ENCODE measurements at regions not wholly inside any gene's neighbourhood (a gene's known extent, or its start where the extent isn't known, plus 50 kb on each side); places are given as distances from the start of the nearest gene placed in this dataset.
A peak's percentile ranks its signal among the peaks of the same experiment; 100 is the strongest.

DNA sequence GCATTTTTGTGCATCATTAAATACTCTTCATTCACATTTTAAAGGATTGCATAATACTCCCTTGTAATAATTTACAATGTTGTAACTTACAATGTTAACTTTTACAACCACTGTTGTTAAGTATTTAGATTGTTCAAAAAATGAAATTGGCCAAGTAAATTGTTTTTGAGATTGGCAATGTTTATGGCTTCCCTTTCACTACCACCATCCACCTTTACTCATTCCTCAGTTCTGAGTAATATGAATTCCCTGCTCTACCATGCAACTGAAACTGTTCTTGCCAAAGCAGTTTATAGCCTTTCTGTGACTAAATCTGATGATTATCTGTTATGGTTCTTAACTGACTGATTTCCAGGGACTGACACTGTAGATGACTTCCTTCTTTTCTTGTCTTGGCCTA, 80.5 kb upstream of the TMEM106B start:
- no peak for DNase-seq (ENCODE audit: low spot score)

DNA sequence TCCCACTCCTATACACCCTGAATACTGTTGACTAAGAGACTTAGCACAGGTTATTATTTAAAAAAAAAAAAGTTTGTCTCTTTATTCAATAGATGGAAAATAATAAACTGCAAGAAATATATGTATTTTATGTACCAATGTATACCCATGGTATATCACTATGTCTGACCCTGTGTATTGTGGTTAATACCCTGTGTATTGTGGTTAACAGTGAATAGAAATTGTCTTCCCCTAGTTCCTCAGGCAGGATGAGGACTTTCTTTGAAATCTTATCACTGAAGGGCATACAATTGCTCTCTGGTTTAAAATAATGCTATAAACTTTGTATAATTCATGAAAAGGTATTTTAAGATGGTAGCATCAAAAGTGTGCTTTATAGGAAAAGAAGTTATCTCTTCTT, 80.0 kb upstream of the TMEM106B start:
- no peak for DNase-seq (ENCODE audit: low spot score)

DNA sequence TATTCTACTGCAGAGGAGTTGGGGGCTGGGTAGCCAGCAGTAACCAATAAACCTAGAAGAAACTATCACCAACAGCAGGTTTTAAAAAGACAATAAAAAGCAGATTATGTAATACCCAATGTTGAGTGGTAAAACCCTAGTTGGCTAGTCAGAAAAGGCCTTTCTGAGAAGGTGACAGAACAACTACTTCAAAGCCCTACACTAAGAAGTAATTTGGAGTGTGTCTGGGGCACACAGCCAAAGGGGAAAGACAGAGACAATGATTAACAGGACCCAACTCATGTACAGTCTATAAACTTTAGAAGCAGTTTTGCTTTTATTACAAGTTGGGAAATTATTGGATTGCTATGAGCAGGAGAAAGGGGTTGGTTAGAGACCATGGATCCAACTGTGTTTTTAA, 77.2 kb upstream of the TMEM106B start:
- DNase-seq (ENCODE audit: low spot score): no peak

DNA sequence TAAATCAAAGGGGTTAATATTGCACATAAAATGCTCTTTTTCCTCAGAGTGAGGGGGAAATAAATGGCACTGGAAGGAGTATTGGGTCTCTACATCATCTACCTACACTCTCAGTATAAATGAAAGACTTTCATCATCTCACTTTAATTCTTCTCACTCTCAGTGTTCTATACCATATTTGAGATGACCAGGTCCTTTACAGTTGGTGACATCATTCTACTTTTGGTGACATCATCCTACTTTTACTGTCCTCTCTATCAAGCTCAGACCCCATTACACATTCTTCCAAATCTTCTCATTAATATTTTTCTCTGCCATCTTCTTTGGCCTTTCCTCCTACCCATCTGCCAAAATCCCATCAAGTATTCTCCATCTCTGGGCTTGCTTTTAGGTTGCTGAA, 74.6 kb upstream of the TMEM106B start:
- DNase-seq (ENCODE audit: low spot score): no peak

DNA sequence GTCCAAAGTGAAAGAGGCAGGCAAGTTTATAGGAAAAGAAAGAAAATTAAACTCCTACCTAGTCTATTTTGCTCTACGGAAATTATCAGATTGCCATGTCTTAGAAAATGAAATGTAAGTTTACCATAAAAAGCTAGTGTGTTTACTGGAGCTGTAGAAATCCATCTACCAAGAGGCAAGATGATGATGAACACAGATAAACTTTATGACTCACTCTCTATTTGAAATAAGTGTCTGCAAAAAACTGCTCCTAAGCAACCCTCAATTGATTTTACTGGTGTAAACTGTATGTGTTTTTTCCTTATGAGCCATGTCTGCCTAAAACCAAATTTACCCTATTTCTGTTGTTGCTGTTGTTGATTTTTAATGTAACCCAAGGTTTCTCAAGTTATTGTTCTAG, 73.8 kb upstream of the TMEM106B start:
- no peak for DNase-seq (ENCODE audit: low spot score)

DNA sequence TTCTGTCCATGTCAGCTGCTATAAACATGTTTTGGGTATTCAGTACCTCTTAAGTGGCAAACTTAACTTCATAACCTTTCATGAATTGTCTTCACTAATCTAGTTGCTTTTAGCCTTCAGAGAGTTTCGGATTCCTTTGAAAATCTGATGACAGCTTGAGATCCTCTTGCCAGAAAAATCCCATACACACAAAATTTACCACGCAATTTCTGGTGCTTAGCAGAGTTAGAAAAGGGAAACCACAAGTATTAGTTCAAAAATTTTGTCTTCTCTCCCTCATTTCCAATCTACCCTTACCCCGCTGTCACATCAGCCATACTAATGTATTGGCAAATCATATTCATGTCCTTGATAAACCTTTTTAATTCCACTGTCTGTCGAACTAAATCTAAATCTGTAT, 72.7 kb upstream of the TMEM106B start:
- DNase-seq (ENCODE audit: low spot score): no peak

DNA sequence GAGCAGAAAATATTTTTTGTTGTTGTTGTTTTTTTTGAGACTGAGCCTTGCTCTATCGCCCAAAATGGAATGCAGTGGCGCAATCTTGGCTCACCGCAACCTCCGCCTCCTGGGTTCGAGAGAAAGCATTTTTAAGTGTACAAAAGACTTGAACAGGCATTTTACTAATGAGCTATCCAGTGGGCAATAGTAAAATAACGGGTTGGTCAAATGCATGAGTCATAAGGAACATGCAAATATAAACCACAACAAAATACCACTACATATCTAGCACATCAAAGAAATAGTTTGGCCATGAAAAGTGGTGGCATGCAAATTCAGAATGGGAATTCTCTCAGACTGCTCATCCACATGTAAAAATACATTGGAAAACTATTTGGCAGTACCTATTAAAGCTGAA, 71.7 kb upstream of the TMEM106B start:
- no peak for DNase-seq (ENCODE audit: low spot score)

DNA sequence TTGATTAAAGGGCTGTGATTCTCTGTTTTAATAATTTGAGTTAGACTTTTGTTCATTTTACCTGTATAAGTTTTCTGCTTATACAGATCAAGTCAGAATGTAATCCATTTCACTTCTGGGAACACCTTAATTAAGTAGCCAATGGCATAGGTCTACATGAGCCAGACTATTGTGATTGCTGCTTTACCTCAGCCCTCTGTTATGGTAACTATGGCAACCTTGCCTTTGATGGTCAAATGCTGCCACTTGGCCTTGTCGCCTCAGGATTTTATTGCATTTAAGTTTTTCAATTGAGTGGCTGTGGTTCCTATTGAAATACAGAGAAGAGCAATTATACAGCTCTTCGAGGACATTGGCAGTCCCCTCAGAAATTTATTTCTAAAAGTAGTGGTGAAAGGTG, 64.3 kb upstream of the TMEM106B start:
- peak; percentile 39 for DNase-seq (ENCODE audit: low spot score)

DNA sequence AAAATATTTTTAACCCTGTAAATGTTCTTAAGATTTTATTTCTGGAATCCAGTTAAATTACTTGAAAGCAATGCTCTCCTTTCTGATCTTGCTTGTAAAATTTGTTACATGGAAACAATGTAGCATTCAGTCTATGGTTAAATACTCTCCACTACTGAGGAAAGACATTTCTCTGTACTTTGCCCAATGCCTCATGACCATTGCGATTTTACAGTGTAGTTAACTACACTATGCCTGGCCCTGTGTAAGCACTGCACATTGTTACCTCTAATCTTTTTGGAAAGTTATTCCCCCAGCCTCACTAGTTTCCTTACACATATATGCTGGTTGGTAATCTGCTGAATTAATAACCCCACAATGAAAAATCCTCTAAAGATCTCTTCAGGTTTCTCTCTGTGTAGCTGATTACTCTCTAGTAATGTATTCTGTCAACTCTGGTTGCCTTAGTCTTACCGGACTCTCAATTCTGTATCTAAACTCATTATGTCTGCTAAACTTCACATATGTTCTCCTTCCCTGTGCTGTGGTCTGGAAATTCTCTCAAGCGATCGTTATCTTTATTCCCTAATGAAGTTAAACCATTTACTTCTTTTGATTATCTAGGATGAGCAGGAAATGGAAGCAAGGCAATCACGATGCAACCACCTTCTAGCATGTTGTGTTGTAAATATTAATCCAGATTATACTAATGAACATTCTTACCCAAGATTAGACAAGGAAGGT, 58.7 kb upstream of the TMEM106B start:
- DNase-seq (ENCODE audit: low spot score): no peak

DNA sequence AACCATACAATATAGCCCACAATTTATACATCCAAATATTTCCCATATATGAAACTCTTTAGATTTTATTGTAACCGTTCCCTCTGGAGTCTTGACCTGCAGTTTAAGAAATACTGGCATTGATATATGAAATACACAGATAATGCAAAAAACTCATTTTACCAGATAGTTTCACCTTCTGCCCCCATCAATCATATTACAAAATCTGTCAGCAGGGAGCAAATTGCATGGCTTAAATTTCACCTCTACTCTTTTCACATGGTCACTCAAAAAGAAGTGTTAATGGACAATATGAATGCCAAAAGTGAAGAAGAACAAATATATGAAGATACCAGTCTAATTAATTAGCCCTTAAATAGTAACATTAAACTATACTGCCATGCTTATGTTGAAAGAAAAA, 57.0 kb upstream of the TMEM106B start:
- DNase-seq (ENCODE audit: low spot score): no peak

DNA sequence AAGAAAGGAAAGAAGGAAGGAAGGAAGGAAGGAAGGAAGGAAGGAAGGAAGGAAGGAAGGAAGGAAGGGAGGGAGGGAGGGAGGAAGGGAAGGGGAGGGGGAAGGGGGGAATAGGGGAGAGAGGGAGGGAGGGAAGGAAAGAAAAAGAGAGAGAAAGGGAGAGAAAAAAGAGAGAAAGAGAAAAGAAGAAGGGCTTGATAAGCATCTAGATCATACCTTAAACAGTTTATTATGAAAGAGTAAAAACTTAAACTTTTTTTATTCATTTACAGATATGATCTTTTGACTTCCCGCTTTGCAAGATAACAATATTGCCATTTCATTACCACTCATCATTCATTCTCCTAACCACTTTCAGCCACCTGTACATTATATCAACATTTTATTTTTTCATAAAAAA, 53.6 kb upstream of the TMEM106B start:
- DNase-seq (ENCODE audit: low spot score): no peak

DNA sequence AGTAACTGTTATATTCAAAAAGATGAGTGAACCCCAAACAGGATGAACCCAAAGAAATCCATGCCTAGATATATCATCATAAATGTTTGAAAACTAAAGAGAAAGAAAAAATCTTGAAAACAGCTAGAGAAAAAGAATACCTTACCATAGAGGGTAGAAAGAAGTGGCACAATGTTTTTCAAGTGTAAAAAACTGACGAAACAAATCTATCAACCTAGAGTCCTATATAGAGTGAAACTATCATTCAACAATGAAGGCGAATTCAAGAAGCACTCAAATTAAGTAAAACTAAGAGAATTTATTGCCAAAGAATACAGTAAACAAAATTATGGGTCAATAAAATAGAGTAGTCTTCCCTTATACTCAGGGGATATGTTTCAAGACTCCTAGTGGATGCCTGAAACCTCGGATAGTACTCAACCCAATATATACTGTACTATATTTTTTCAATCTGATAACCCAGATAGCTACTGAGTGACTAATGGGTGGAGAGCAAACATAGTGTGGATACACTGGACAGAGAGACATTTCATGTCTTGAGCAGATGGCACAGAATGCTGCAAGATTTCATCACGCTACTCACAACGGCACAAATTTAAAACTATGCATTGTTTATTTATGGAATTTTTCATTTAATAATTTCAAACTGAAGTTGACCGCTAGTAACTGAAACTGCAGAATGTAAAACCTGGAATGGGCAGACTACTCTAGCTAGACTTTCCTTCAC, 52.6 kb upstream of the TMEM106B start:
- no peak for DNase-seq (ENCODE audit: low spot score)

DNA sequence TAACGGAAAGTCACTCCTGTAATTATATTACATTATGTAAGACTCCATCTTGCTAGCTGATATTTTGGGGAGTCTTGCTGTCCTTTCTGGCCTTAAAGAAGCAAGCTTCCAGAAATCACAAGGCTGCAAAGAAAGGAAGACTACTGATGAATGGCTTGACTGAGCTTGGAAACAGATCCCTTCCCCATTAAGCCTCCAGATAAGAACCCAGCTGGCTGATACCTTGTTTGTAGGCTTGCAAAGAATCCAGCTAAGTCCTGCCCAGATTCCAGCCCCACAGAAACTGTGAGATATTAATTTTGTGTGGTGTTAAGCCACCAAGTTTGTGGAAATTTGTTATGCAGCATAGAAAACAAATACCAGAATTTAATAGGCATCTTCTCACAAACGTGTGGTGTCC, 49.9 kb upstream of the TMEM106B start:
- no peak for DNase-seq (ENCODE audit: low spot score)

All from iPS-NIHi11 (cell line).